ENCODE measurements at regions not wholly inside any gene's neighbourhood (a gene's known extent, or its start where the extent isn't known, plus 50 kb on each side); places are given as distances from the start of the nearest gene placed in this dataset.

- DNase-seq, result no peak
- no peak overlapping the region for H3K4me3 ChIP-seq (ENCODE audit: low read depth, low read length)
- H3K27me3 ChIP-seq (ENCODE audit: insufficient read depth, low read depth, severe bottlenecking), result no peaks in the 10 kb centered on the region
- H3K36me3 ChIP-seq, result no peaks in the 10 kb centered on the region
- no peak overlapping the region for H3K27ac ChIP-seq
- no peak for TF ChIP-seq CTCF (IDR thresholded peaks at IDR 0.05; ENCODE audit: low read depth, low read length)
- H3K9me3 ChIP-seq (ENCODE audit: severe bottlenecking), result no peaks in the 10 kb centered on the region
These were observed 468.3 kb upstream of the BOD1L1 start for GRCh38 chr4:14095831-14096230.

- Histone ChIP-seq H3K4me3 (ENCODE audit: low read depth, low read length) (no peak overlapping the region), H3K27me3 (ENCODE audit: insufficient read depth, low read depth, severe bottlenecking) (no peaks in the 10 kb centered on the region), H3K27ac (no peak overlapping the region), H3K9me3 (ENCODE audit: severe bottlenecking) (no peaks in the 10 kb centered on the region), H3K36me3 (no peaks in the 10 kb centered on the region)
- TF ChIP-seq CTCF (IDR thresholded peaks at IDR 0.05; ENCODE audit: low read depth, low read length), result no peak
- DNase-seq, result no peak
These were observed 469.0 kb upstream of the BOD1L1 start for GRCh38 chr4:14096396-14096965.

- Histone ChIP-seq H3K27ac (peak overlapping the region; percentile 45; the same call in 1 of the 2 replicates), H3K4me3 (ENCODE audit: low read depth, low read length) (no peak overlapping the region), H3K36me3 (no peaks in the 10 kb centered on the region), H3K27me3 (ENCODE audit: insufficient read depth, low read depth, severe bottlenecking) (no peaks in the 10 kb centered on the region), H3K9me3 (ENCODE audit: severe bottlenecking) (no peaks in the 10 kb centered on the region)
- TF ChIP-seq CTCF (IDR thresholded peaks at IDR 0.05; ENCODE audit: low read depth, low read length), result no peak
- DNase-seq, result peak; percentile 30
These were observed 472.8 kb upstream of the BOD1L1 start for GRCh38 chr4:14100349-14100748.

GRCh38 chr4:14110407-14110806 is 482.9 kb upstream of the BOD1L1 start:
- no peak for DNase-seq
- Histone ChIP-seq H3K4me3 (ENCODE audit: low read depth, low read length) (no peak overlapping the region), H3K9me3 (ENCODE audit: severe bottlenecking) (no peaks in the 10 kb centered on the region), H3K27me3 (ENCODE audit: insufficient read depth, low read depth, severe bottlenecking) (no peaks in the 10 kb centered on the region), H3K36me3 (no peaks in the 10 kb centered on the region), H3K27ac (no peak overlapping the region)
- TF ChIP-seq CTCF (IDR thresholded peaks at IDR 0.05; ENCODE audit: low read depth, low read length), result no peak

- H3K9me3 ChIP-seq (ENCODE audit: severe bottlenecking), result no peaks in the 10 kb centered on the region
- H3K27ac ChIP-seq, result no peak overlapping the region
These were observed 484.2 kb upstream of the BOD1L1 start for GRCh38 chr4:14111730-14112181.

More at GRCh38 chr4:14111730-14112181, 484.2 kb upstream of the BOD1L1 start:
- Histone ChIP-seq H3K36me3 (no peaks in the 10 kb centered on the region), H3K27me3 (ENCODE audit: insufficient read depth, low read depth, severe bottlenecking) (no peaks in the 10 kb centered on the region), H3K4me3 (ENCODE audit: low read depth, low read length) (no peak overlapping the region)
- no peak for DNase-seq
- TF ChIP-seq CTCF (IDR thresholded peaks at IDR 0.05; ENCODE audit: low read depth, low read length), result no peak
